ENCODE measurements at regions not wholly inside any gene's neighbourhood (a gene's known extent, or its start where the extent isn't known, plus 50 kb on each side); places are given as distances from the start of the nearest gene placed in this dataset.

GRCh38 chr14:62097824-62098223 is 335.6 kb downstream of the SNAPC1 start:
- Histone ChIP-seq H3K4me3 (ENCODE audit: low read depth, low read length) (no peak overlapping the region), H3K27ac (no peak overlapping the region), H3K27me3 (ENCODE audit: insufficient read depth, low read depth, severe bottlenecking) (no peaks in the 10 kb centered on the region), H3K9me3 (ENCODE audit: severe bottlenecking) (peaks cover 5% of the 10 kb centered on the region), H3K36me3 (no peaks in the 10 kb centered on the region)
- DNase-seq, result no peak
- no peak for TF ChIP-seq CTCF (IDR thresholded peaks at IDR 0.05; ENCODE audit: low read depth, low read length)

- Histone ChIP-seq H3K27ac (no peak overlapping the region), H3K27me3 (ENCODE audit: insufficient read depth, low read depth, severe bottlenecking) (no peaks in the 10 kb centered on the region), H3K4me3 (ENCODE audit: low read depth, low read length) (no peak overlapping the region), H3K9me3 (ENCODE audit: severe bottlenecking) (peaks cover 5% of the 10 kb centered on the region), H3K36me3 (no peaks in the 10 kb centered on the region)
- DNase-seq, result no peak
- no peak for TF ChIP-seq CTCF (IDR thresholded peaks at IDR 0.05; ENCODE audit: low read depth, low read length)
Observed at GRCh38 chr14:62098357-62098756, 336.1 kb downstream of the SNAPC1 start.

GRCh38 chr14:62099091-62099490 is 336.9 kb downstream of the SNAPC1 start:
- Histone ChIP-seq H3K4me3 (ENCODE audit: low read depth, low read length) (no peak overlapping the region), H3K9me3 (ENCODE audit: severe bottlenecking) (peaks cover 5% of the 10 kb centered on the region), H3K27me3 (ENCODE audit: insufficient read depth, low read depth, severe bottlenecking) (no peaks in the 10 kb centered on the region), H3K27ac (no peak overlapping the region), H3K36me3 (no peaks in the 10 kb centered on the region)
- no peak for TF ChIP-seq CTCF (IDR thresholded peaks at IDR 0.05; ENCODE audit: low read depth, low read length)
- DNase-seq, result no peak

- no peak for DNase-seq
- Histone ChIP-seq H3K36me3 (no peaks in the 10 kb centered on the region), H3K9me3 (ENCODE audit: severe bottlenecking) (no peaks in the 10 kb centered on the region), H3K27me3 (ENCODE audit: insufficient read depth, low read depth, severe bottlenecking) (no peaks in the 10 kb centered on the region), H3K27ac (no peak overlapping the region), H3K4me3 (ENCODE audit: low read depth, low read length) (no peak overlapping the region)
- TF ChIP-seq CTCF (IDR thresholded peaks at IDR 0.05; ENCODE audit: low read depth, low read length), result no peak
Observed at GRCh38 chr14:62101189-62101588, 339.0 kb downstream of the SNAPC1 start.

GRCh38 chr14:62101673-62102348 is 339.6 kb downstream of the SNAPC1 start:
- Histone ChIP-seq H3K27ac (no peak overlapping the region), H3K36me3 (no peaks in the 10 kb centered on the region), H3K9me3 (ENCODE audit: severe bottlenecking) (no peaks in the 10 kb centered on the region), H3K27me3 (ENCODE audit: insufficient read depth, low read depth, severe bottlenecking) (no peaks in the 10 kb centered on the region), H3K4me3 (ENCODE audit: low read depth, low read length) (no peak overlapping the region)
- TF ChIP-seq CTCF (IDR thresholded peaks at IDR 0.05; ENCODE audit: low read depth, low read length), result no peak
- no peak for DNase-seq

- DNase-seq, result no peak
- Histone ChIP-seq H3K27ac (no peak overlapping the region), H3K4me3 (ENCODE audit: low read depth, low read length) (no peak overlapping the region), H3K9me3 (ENCODE audit: severe bottlenecking) (no peaks in the 10 kb centered on the region), H3K36me3 (no peaks in the 10 kb centered on the region), H3K27me3 (ENCODE audit: insufficient read depth, low read depth, severe bottlenecking) (no peaks in the 10 kb centered on the region)
- TF ChIP-seq CTCF (IDR thresholded peaks at IDR 0.05; ENCODE audit: low read depth, low read length), result no peak
Observed at GRCh38 chr14:62102349-62102725, 340.1 kb downstream of the SNAPC1 start.
